ENCODE measurements at regions not wholly inside any gene's neighbourhood (a gene's known extent, or its start where the extent isn't known, plus 50 kb on each side); places are given as distances from the start of the nearest gene placed in this dataset.

GRCh38 chr4:85177679-85178078 lies 211.2 kb upstream of the WDFY3 start:
- TF ChIP-seq, protein P1, sequence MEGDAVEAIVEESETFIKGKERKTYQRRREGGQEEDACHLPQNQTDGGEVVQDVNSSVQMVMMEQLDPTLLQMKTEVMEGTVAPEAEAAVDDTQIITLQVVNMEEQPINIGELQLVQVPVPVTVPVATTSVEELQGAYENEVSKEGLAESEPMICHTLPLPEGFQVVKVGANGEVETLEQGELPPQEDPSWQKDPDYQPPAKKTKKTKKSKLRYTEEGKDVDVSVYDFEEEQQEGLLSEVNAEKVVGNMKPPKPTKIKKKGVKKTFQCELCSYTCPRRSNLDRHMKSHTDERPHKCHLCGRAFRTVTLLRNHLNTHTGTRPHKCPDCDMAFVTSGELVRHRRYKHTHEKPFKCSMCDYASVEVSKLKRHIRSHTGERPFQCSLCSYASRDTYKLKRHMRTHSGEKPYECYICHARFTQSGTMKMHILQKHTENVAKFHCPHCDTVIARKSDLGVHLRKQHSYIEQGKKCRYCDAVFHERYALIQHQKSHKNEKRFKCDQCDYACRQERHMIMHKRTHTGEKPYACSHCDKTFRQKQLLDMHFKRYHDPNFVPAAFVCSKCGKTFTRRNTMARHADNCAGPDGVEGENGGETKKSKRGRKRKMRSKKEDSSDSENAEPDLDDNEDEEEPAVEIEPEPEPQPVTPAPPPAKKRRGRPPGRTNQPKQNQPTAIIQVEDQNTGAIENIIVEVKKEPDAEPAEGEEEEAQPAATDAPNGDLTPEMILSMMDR (IDR thresholded peaks at IDR 0.05) = no peak
- no peak for TF ChIP-seq POLR2A (IDR thresholded peaks at IDR 0.05)
